ENCODE measurements at regions not wholly inside any gene's neighbourhood (a gene's known extent, or its start where the extent isn't known, plus 50 kb on each side); places are given as distances from the start of the nearest gene placed in this dataset.
"Not testable (repeated sequence)": the region's sequence is repeated elsewhere in the genome, so short reads cannot be mapped to it uniquely, and the experiment has no call there.

- TF ChIP-seq RERE (CRISPR knock-in tag; IDR thresholded peaks at IDR 0.05; ENCODE audit: borderline replicate concordance): no peak
- no peak for TF ChIP-seq ZNF277 (CRISPR knock-in tag; IDR thresholded peaks at IDR 0.05; ENCODE audit: borderline replicate concordance)
Observed at GRCh38 chrX:155744534-155744933, 131.8 kb upstream of the TMLHE start (continued).

- DNase-seq (ENCODE audit: extremely low read depth in 1 of 4, low spot score in 3 of 4); H3K27ac ChIP-seq (ENCODE audit: extremely low read depth, low read depth, low read length); H2AFZ ChIP-seq (ENCODE audit: low read depth, low read length); intact Hi-C loops (cut with micrococcal nuclease); POLR2A ChIA-PET; H3K9me1 ChIP-seq (ENCODE audit: control insufficient read depth, insufficient read depth, low read length); H4K20me1 ChIP-seq (replicated peaks; ENCODE audit: control insufficient read depth, insufficient read depth, low read length); H3K4me2 ChIP-seq (ENCODE audit: insufficient read depth, low read length); H3K4me1 ChIP-seq (replicated peaks in 1 of 2; ENCODE audit: control insufficient read depth in 2 of 2, insufficient read depth in 2 of 2, low read length in 2 of 2); H3K9me3 ChIP-seq (replicated peaks; ENCODE audit: control insufficient read depth, insufficient read depth, low read depth, low read length); ATAC-seq; BruUV-seq (replicated peaks); in situ Hi-C loops (cut with MboI); CTCF ChIA-PET (ENCODE audit: low intra/inter-chr PET ratio); H3K4me3 ChIP-seq; H3K27me3 ChIP-seq (ENCODE audit: control insufficient read depth in 2 of 2, insufficient read depth in 2 of 2, low read length in 2 of 2); H3K79me2 ChIP-seq (ENCODE audit: control insufficient read depth, insufficient read depth, low read length); H3K9ac ChIP-seq (ENCODE audit: insufficient read depth in 1 of 2, low read depth in 2 of 2, low read length in 2 of 2); H3K36me3 ChIP-seq (ENCODE audit: control insufficient read depth, insufficient read depth, low read length); FAIRE-seq: not testable (repeated sequence)
- 2% methylated on average over 5 of the region's 5 CpGs for WGBS (ENCODE audit: insufficient coverage, low coverage, missing lambda C conversion rate)
Observed at GRCh38 chrX:155728335-155728734, 115.6 kb upstream of the TMLHE start.
